Small intestine (tissue), 7 donors: ENCODE measurements at regions not wholly inside any gene's neighbourhood (a gene's known extent, or its start where the extent isn't known, plus 50 kb on each side); places are given as distances from the start of the nearest gene placed in this dataset.
"Not testable (repeated sequence)": the region's sequence is repeated elsewhere in the genome, so short reads cannot be mapped to it uniquely, and the experiment has no call there.

ENCODE experiments used
- DNase-seq, 2 donors: peaks; one replicate each; pipeline versions ENCODE4 v3.0.0 to v3.0.0-alpha.2; 2013
- FAIRE-seq: peaks from 2 replicates; lab custom pipeline; 2012; peaks lifted over from hg19 to GRCh38; lab: Jason Lieb, UNC
- H3K27ac ChIP-seq, 3 donors: one replicate each; pipeline ENCODE4 v1.5.1; 2013; ENCODE audit warnings: low read length in 2 of 3, mild to moderate bottlenecking in 2 of 3, control low read depth in 1 of 3, inconsistent platforms in 1 of 3, low read depth in 1 of 3, moderate library complexity in 1 of 3
- H3K27me3 ChIP-seq, 3 donors: one replicate each; pipeline ENCODE4 v1.6.1; 2013; ENCODE audit warnings: low read length in 3 of 3, inconsistent platforms in 1 of 3; ENCODE audit not compliant: control insufficient read depth in 3 of 3, insufficient read depth in 3 of 3
- H3K36me3 ChIP-seq, 3 donors: one replicate each; pipeline ENCODE4 v1.6.1; 2013; ENCODE audit warnings: low read length in 3 of 3, inconsistent platforms in 1 of 3, low read depth in 1 of 3, mild to moderate bottlenecking in 1 of 3, moderate library complexity in 1 of 3; ENCODE audit not compliant: control insufficient read depth in 3 of 3, insufficient read depth in 2 of 3
- H3K4me1 ChIP-seq, 3 donors: one replicate each; pipeline ENCODE4 v1.6.1; 2013; ENCODE audit warnings: low read length in 2 of 3, inconsistent platforms in 1 of 3, low read depth in 1 of 3, mild to moderate bottlenecking in 1 of 3, moderate library complexity in 1 of 3; ENCODE audit not compliant: control insufficient read depth in 3 of 3, insufficient read depth in 2 of 3
- H3K4me3 ChIP-seq, 3 donors: one replicate each; pipeline ENCODE4 v1.5.1; 2013; ENCODE audit warnings: low read length in 3 of 3, control low read depth in 1 of 3, inconsistent platforms in 1 of 3, low read depth in 1 of 3, mild to moderate bottlenecking in 1 of 3, moderate library complexity in 1 of 3
- H3K9me3 ChIP-seq, 2 donors: one replicate each; pipeline ENCODE4 v1.6.1; 2013; ENCODE audit warnings: low read depth in 1 of 2, low read length in 1 of 2; ENCODE audit not compliant: control insufficient read depth in 2 of 2, insufficient read depth in 1 of 2
- WGBS, 3 donors: extraction: QIAGEN DNeasy Blood & Tissue Kit; methylation state at CpG; one replicate each; pipeline ENCODE4 v1.1.7; 2013; 5-methylcytosine and 5-hydroxymethylcytosine counted together
- donor health status: healthy with polysubstance abuse.
- donor health status: control.
- donor health status: control.
- donor health status: Bipolar disorder and iron deficiency.
- donor health status: healthy.

- FAIRE-seq = no peak
- H3K27me3 ChIP-seq = no peaks in the 10 kb centered on the region
- H3K36me3 ChIP-seq = no peaks in the 10 kb centered on the region
- WGBS, 3 donors = 70 to 77% (median 76%) methylated on average over 5 to 16 of the region's 16 CpGs
- H3K9me3 ChIP-seq = peaks cover 0 to 12% of the 10 kb centered on the region in 2 donors
- H3K27ac ChIP-seq = no peak overlapping the region
- no peaks in the 10 kb centered on the region for H3K4me1 ChIP-seq
- no peak for DNase-seq
- no peak overlapping the region for H3K4me3 ChIP-seq
Measured at GRCh38 chrY:11099004-11099403, 1571.3 kb downstream of the TSPY10 start.

GRCh38 chrY:11100472-11100871, 1572.8 kb downstream of the TSPY10 start:
- H3K36me3 ChIP-seq, H3K27ac ChIP-seq, FAIRE-seq, DNase-seq, H3K4me3 ChIP-seq, H3K27me3 ChIP-seq, H3K4me1 ChIP-seq: not testable (repeated sequence)
- 75 to 94% (median 88%) methylated on average over 3 to 19 of the region's 19 CpGs for WGBS, 3 donors
- H3K9me3 ChIP-seq = peaks cover 0 to 12% of the 10 kb centered on the region in 2 donors

GRCh38 chrY:11102987-11103386, 1575.3 kb downstream of the TSPY10 start:
- H3K4me3 ChIP-seq, H3K27ac ChIP-seq, H3K36me3 ChIP-seq, FAIRE-seq, H3K27me3 ChIP-seq, DNase-seq, H3K4me1 ChIP-seq: not testable (repeated sequence)
- 67 to 82% (median 79%) methylated on average over 11 to 26 of the region's 26 CpGs for WGBS, 3 donors
- peaks cover 0 to 12% of the 10 kb centered on the region in 2 donors for H3K9me3 ChIP-seq

GRCh38 chrY:11107127-11107918, 1579.6 kb downstream of the TSPY10 start:
- not testable (repeated sequence) for H3K4me1 ChIP-seq, H3K27me3 ChIP-seq, DNase-seq, H3K36me3 ChIP-seq, H3K9me3 ChIP-seq, H3K27ac ChIP-seq, FAIRE-seq, H3K4me3 ChIP-seq
- WGBS, 3 donors = 63 to 70% (median 65%) methylated on average over 37 to 44 of the region's 44 CpGs

GRCh38 chrY:11151724-11152123, 1549.3 kb upstream of the USP9Y start:
- not testable (repeated sequence) for H3K27ac ChIP-seq, H3K4me1 ChIP-seq, H3K9me3 ChIP-seq, DNase-seq, H3K27me3 ChIP-seq, H3K4me3 ChIP-seq, FAIRE-seq, H3K36me3 ChIP-seq
- WGBS, 3 donors = 68 to 71% methylated on average over 2 of the region's 2 CpGs; no CpG with 5 or more reads in 1 of the 3 donors

GRCh38 chrY:11156100-11156499, 1544.9 kb upstream of the USP9Y start:
- not testable (repeated sequence) for H3K27me3 ChIP-seq, H3K9me3 ChIP-seq, DNase-seq, FAIRE-seq, H3K36me3 ChIP-seq, H3K27ac ChIP-seq, H3K4me1 ChIP-seq, H3K4me3 ChIP-seq
- WGBS, 3 donors = 50 to 92% methylated on average over 4 to 19 of the region's 21 CpGs; no CpG with 5 or more reads in 1 of the 3 donors

GRCh38 chrY:11156846-11157245, 1544.2 kb upstream of the USP9Y start:
- not testable (repeated sequence) for FAIRE-seq, DNase-seq, H3K27me3 ChIP-seq, H3K4me3 ChIP-seq, H3K4me1 ChIP-seq, H3K27ac ChIP-seq, H3K9me3 ChIP-seq, H3K36me3 ChIP-seq
- WGBS, 3 donors = 83 to 95% methylated on average over 5 to 11 of the region's 11 CpGs; no CpG with 5 or more reads in 1 of the 3 donors

- not testable (repeated sequence) for H3K27me3 ChIP-seq, FAIRE-seq, H3K4me3 ChIP-seq, H3K9me3 ChIP-seq, DNase-seq, H3K36me3 ChIP-seq, H3K27ac ChIP-seq, H3K4me1 ChIP-seq
- 27 to 73% (median 71%) methylated on average over 2 to 5 of the region's 5 CpGs for WGBS, 3 donors
Measured at GRCh38 chrY:11177033-11177432, 1524.0 kb upstream of the USP9Y start.
